ENCODE measurements at regions not wholly inside any gene's neighbourhood (a gene's known extent, or its start where the extent isn't known, plus 50 kb on each side); places are given as distances from the start of the nearest gene placed in this dataset.
A peak's percentile ranks its signal among the peaks of the same experiment; 100 is the strongest.

DNA sequence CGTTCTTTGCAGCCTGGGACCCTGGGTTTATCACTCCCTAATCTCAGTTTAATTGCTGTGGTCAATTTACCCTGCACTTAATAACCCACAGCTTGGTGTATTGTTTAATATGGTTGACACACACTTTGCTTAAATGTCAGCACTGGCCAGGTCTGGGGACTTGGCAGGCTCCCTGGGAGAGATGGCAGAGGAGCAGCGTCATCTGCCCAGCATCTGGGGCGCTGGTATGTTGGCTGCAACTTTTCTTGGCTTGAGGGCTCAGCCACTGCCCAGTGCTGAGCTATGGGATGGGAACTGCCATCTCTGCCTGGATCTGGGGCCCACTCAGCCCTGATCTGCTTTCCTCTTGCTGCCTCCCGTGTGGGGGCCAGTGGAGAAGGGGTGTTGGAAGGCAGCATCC, 115.7 kb upstream of the IRX3 start:
- peak; percentile 50 for DNase-seq

- no peak for DNase-seq
Observed at GRCh38 chr16:54400261-54400660, 113.7 kb upstream of the IRX3 start.

GRCh38 chr16:54398986-54399385, 112.4 kb upstream of the IRX3 start:
- no peak for DNase-seq

DNA sequence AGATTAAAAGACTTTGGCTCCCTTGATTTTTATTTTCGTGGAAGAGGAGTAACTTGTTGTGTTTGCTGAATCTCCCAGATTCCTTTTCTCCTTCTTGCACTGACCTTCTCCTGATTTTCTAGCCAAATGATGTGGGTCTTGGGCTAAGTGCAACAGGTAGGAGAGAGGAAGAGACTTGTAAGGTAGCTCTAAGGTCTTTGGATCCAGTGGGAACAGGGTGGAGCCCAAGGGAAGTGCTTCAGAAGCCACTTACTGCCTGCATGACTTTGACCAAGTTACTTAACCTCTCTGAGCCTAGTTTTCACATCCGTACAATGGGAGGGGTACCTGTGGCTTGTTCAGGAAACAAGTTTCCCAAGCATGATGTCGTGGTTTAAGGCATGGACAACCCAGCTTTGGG, 111.3 kb upstream of the IRX3 start:
- DNase-seq = no peak

DNA sequence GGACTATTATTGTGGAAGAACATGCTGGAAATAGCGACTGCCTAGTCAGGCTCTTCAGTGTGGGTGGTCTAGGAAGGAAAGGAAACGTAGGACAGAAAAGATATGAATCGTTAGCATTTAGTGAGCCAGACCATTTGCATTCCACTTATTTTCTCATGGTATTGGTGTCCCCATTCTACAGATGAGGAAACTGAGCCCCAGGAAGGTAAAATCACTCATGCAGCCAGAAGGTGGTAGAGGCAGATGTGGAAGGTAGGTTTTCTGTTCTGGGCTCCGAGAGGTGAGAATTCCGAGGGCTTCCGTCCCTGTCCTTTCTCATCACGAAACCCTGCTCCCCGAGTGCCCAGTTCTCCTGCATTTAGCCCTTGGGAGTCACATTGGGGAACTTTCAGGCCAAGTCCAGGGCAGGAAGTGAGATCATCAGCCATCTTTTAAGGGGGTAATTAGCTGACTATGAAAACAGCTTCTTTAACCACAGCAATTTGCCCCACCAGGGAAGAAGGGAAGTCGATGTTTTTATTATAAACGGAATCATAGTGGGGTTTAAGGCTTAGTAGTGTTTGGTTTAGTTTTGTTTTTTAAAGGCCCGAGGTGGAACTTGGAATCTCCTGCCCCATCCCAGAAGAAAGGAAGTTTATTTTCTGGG, 110.7 kb upstream of the IRX3 start:
- no peak for DNase-seq

- no peak for DNase-seq
Observed at GRCh38 chr16:54389836-54390494, 103.4 kb upstream of the IRX3 start.

DNA sequence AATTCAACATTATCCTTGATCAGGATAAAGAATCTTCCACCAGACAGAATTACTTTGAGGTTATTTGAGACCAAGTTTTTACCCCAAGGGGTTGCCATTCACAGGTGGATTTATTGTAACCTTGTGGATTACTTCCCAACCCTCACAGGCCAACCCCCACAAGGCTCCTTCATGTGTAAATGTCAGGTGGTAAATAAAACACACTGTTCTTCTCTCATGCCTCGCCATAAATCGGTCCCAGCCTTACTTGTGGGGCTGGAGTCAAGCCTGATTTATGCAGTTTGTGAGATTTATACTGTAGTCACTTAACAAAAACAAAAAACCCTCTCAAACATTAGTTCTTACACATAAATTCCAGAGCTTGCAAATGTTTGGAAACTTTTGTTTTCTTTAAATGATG, 98.6 kb upstream of the IRX3 start:
- no peak for DNase-seq

DNA sequence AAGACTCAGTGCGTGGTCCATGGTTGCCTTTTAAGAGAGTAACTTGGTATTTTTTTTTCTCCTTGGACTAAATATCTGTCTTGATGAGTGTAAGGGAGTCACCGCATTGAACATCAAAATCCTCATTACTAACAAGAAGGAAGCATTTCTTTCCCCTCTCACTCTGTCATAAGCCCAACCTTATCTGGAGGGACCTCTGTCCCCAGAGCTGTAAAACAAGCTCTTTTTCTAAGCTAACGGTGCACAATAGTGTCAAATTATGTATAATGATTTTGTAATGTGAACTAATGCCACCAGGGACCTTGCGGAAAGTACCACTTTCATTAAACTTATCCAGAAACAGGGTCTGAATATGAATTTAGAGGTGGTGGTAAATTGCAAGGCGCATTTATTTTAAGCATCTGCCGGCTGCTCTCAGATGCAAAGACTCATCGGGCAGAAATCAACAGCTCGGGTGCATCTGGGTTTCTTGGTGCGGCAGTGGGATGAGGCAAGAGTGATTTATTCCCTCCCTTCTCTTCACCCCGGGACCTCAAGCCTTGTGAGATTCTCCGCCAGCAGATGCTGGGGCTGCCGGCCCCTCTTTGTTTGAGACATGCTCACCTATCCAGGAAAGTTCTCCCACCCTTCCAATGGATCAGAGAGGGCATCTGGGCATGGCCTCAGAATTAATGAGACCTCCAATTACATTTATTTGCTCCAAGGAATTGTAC, 95.2 kb upstream of the IRX3 start:
- no peak for DNase-seq

DNA sequence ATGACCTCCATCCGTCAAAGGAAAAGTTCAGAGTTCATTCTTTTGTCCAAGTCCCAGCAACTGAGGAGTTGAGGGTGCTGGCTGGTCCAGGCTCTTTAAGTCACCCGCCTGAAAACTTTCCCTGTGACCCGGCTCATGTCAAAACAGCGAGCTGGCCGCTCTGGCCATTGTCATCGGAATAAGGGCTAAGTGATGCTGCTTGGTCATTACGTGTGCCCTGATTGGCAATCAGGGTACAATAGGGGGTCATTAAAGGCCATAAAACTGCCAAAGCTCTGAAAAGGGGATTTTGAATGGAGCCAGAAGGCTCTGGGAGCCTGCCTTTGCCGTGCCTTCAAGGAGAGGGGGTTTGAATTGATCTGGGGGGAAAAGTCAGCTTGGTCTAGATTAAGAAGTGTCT, 88.5 kb upstream of the IRX3 start:
- DNase-seq = no peak

DNA sequence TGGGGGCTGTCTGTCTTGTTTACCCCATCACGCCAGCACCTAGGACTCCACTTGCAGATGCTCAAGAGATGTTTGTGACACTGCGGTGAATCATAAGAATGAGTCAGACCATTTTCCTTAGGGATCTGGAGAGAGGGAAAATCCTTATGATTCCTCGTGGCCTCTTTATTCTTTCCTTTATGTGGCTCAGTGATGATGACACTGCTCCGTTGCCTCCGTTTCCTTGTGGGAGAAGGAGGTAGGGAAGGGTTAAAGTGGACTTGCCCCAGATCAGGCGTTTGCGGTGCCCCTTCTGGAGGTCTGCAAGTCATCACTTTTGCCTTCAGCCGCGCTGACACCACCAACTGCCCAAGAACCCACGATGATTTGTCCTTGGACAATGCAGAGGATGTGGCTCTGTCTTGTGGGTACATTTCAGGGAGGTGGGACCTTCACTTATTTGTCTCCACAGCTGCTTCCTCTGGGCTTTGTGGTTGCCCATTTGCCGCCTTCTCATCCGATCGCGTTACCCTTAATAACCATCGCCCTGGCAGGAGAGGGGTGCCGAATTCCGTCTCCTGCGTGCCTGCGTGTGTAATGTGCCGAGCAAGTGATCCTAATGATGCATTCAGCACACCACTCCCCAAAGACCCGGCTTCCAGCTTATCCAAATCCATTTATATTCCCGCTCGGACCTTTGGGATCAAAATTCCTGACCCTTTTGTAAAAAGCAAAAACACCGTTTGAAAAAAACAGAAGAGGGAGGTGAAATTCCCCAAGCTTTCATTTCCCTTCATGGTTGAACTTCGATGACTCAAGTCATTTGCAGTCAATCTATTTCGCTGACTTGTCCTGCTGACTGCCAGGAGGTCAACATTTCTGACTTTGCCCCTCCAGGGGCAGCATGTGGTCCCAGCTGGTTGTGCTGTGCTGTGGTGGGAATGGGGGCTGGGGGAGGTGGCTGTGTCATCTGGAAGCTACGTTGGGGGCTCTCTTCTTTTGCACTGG, 87.2 kb upstream of the IRX3 start:
- DNase-seq = peak; percentile 52

GRCh38 chr16:54370278-54371040, 83.9 kb upstream of the IRX3 start:
- DNase-seq = peak; percentile 63

DNA sequence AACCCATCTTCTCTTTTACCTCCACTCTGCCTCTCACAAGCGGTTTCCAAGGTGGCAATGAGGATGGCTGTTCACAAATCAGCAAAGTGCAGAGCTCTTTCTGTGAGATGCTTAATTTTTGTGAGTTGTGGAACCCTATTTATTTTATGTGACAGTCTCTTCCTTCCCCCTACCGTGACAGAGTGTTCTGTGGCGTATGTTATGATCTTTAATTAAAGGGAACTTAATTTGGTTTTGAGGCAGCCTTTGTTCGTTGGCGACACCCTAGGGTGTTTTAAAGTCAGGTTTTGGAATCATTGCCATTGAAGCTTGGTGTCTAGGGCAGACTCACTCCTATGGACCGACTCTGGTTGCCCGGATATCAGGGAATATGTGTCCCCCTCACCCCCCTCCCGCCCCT, 83.3 kb upstream of the IRX3 start:
- no peak for DNase-seq

DNA sequence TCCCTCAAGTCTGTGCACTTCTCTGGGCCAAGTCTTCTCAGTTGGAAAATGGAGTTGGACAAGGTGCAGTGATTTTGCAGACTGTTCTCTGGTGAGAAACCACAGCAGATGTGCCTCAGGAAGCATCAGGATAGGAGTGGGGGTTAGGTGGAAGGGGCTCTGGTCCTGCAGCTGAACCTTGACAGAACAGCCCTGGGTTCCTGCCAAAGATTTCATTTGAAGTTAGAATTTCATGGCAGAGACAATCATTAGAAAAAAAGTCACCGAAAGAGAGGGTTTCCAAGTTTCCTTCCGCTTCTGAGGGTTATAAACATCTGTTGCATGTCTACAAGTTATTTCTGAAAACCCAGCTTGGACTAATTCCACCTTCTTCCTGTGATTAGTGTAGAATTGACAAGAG, 80.4 kb upstream of the IRX3 start:
- DNase-seq = no peak

DNA sequence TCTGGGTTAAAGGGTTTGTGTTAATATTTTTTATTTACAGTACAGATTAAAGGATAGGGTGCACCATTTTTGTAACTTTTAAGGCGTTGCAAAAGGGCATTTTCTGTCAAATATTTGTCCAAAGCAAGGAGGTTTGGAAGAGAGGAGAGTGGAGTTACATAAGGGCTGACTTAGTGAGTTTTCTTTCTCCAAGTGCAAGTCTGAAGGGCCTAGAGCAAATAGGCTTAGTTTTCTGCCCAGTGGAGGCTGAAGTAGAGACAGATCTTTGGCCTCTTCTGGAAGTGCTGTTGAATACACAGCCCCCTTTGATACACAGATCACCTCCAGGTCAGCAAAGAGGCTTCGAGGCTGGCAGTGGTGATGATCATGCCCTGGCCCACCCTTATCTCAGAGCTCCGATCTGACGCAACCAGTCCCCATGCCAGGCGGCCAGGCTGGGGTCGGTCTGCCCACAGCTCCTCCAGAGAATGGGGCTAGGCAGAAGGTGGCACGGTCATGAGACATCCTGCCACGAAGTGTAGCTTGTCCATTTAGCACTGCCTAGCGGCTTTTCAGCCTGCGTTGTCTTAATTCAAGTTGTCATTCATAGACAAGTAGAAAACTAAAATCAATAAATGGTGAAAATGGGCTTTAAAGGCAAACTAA, 79.5 kb upstream of the IRX3 start:
- no peak for DNase-seq

DNA sequence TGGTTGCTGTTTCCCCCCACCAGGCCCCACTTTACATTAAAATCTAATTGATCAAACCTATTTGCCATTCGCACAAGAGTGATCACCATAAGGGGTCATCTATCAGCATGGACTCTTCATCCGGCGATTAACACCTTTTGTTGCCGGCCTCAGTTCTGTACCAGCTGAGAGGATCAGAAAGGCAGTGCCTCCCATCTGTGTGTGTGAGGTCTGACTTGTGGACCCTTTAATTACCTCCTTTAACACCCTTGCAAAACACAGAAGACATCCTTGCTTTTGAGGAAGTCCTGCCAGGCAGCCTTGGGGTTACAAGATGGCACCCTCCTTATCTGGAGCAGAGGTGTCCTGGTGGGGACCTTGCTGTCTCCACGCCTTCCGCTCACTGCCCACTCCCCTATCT, 77.2 kb upstream of the IRX3 start:
- no peak for DNase-seq

DNA sequence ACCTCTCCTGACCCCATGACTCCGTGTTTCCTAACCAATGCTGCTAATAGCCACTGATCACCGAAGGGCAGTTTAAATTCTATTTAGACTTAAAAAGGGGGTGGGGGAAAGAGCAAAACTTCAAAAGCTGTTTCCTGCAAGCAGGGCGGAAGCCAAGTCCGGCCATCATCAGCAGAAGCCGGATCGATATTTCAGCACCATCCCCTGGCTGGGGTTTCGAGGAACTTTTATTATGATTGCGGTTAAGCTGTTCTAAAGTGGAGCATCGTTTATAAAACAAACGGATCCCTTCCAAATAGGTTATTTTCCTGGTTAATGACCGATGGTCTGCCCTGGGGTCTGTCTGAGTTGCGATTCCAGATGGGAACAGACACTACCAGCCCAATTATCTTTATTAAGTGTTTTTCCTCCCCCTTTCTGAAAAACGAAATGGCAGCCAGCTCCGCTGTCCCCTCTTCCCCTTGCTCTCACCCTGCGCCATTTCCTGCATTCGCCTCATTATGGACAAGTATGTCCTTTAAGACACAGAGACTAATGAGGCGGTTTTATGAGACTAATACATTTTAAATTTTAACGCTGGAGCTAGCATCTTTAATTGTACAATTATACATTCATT, 76.1 kb upstream of the IRX3 start:
- DNase-seq = no peak

DNA sequence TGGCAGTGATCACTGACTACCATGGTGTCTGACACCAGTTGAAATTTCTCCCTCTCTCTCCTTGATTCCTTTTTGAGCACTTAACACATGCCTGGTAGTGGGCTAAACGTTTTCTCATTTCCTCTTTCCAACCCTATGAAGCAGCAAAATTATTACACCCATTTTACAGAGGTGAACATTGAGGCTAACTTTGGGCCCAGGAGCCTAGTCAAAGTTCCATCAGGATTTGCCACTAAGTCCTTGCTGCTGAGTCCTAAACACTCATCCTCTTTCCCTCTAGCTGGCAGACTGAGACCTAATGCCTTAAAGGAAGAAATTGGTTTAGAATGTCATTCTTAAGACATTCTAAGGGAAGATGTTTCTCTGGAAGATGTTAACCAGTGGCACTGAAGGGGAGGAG, 74.7 kb upstream of the IRX3 start:
- DNase-seq = no peak

- no peak for DNase-seq
Observed at GRCh38 chr16:54360681-54361080, 74.1 kb upstream of the IRX3 start.

DNA sequence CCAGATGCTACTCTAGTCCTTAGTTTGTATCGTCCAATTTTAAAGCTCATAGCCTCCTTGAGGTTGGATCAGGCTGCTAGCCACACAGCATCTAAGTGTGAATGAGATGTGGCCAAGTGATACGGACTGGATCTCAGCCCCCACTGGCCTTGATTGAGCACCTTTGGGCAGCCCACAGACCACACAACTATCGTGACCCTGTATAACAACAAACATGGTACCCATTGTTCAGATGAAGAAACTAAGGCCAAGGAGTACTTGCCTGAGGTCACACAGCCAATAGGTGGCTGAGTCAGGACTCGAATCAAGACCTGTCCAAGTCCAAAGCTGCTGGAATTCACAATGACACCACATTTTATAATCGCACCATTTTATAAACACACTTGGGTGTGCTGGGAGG, 73.0 kb upstream of the IRX3 start:
- no peak for DNase-seq

- DNase-seq = no peak
Observed at GRCh38 chr16:54359081-54359480, 72.5 kb upstream of the IRX3 start.

DNA sequence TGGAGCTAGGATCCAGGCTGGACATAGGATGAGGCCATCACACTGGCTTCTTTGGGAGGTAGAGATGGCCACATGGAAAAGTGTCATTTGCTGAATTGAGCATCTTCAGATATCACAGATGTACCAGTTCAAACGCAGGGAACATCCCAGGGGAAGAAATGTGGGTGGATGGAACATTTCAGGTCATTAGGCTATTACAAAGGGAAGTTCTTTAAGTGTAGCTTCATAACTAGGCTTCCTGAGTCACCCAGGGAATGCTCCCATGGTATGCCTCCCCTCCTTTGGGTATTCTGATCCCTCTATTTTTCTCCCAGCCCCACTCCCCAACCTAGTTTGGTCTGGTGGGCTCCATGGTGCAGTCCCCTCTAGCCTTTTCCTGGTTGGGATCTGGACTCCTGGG, 69.8 kb upstream of the IRX3 start:
- DNase-seq = no peak
